ENCODE measurements at regions not wholly inside any gene's neighbourhood (a gene's known extent, or its start where the extent isn't known, plus 50 kb on each side); places are given as distances from the start of the nearest gene placed in this dataset.
A peak's percentile ranks its signal among the peaks of the same experiment; 100 is the strongest.

- DNase-seq (ENCODE audit: extremely low spot score, unreplicated experiment), result no peak
Measured at GRCh38 chr4:130393231-130393630, 1297.3 kb downstream of the C4orf33 start.

GRCh38 chr4:130393642-130394041 is 1297.7 kb downstream of the C4orf33 start:
- Mint-ChIP-seq H3K36me3 (ENCODE audit: unreplicated experiment) (no peaks in the 10 kb centered on the region), H3K9me3 (ENCODE audit: unreplicated experiment) (no peaks in the 10 kb centered on the region), H3K4me3 (ENCODE audit: unreplicated experiment) (no peak overlapping the region), H3K4me1 (ENCODE audit: unreplicated experiment) (peaks cover 33% of the 10 kb centered on the region), H3K27me3 (ENCODE audit: unreplicated experiment) (no peaks in the 10 kb centered on the region), H3K27ac (ENCODE audit: unreplicated experiment) (no peak overlapping the region)
- no peak for TF ChIP-seq CTCF (IDR thresholded peaks at IDR 0.05)
- DNase-seq (ENCODE audit: extremely low spot score, unreplicated experiment), result no peak

More at GRCh38 chr4:130393231-130393630, 1297.3 kb downstream of the C4orf33 start:
- Mint-ChIP-seq H3K9me3 (ENCODE audit: unreplicated experiment) (no peaks in the 10 kb centered on the region), H3K27ac (ENCODE audit: unreplicated experiment) (no peak overlapping the region), H3K36me3 (ENCODE audit: unreplicated experiment) (no peaks in the 10 kb centered on the region), H3K4me3 (ENCODE audit: unreplicated experiment) (no peak overlapping the region), H3K4me1 (ENCODE audit: unreplicated experiment) (peaks cover 33% of the 10 kb centered on the region), H3K27me3 (ENCODE audit: unreplicated experiment) (no peaks in the 10 kb centered on the region)
- no peak for TF ChIP-seq CTCF (IDR thresholded peaks at IDR 0.05)

- no peaks in the 10 kb centered on the region for H3K27me3 Mint-ChIP-seq (ENCODE audit: unreplicated experiment)
- H3K9me3 Mint-ChIP-seq (ENCODE audit: unreplicated experiment), result peaks cover 5% of the 10 kb centered on the region
- peaks cover 33% of the 10 kb centered on the region for H3K4me1 Mint-ChIP-seq (ENCODE audit: unreplicated experiment)
- no peak for DNase-seq (ENCODE audit: extremely low spot score, unreplicated experiment)
- no peak for TF ChIP-seq CTCF (IDR thresholded peaks at IDR 0.05)
- peak overlapping the region; percentile 60 for H3K27ac Mint-ChIP-seq (ENCODE audit: unreplicated experiment)
- no peaks in the 10 kb centered on the region for H3K36me3 Mint-ChIP-seq (ENCODE audit: unreplicated experiment)
- no peak overlapping the region for H3K4me3 Mint-ChIP-seq (ENCODE audit: unreplicated experiment)
Measured at GRCh38 chr4:130395871-130396270, 1299.9 kb downstream of the C4orf33 start.

GRCh38 chr4:130403221-130403620 is 1307.3 kb downstream of the C4orf33 start:
- H3K4me1 Mint-ChIP-seq (ENCODE audit: unreplicated experiment), result no peaks in the 10 kb centered on the region
- peaks cover 5% of the 10 kb centered on the region for H3K9me3 Mint-ChIP-seq (ENCODE audit: unreplicated experiment)
- no peak for DNase-seq (ENCODE audit: extremely low spot score, unreplicated experiment)
- no peaks in the 10 kb centered on the region for H3K27me3 Mint-ChIP-seq (ENCODE audit: unreplicated experiment)
- no peak for TF ChIP-seq CTCF (IDR thresholded peaks at IDR 0.05)
- no peak overlapping the region for H3K27ac Mint-ChIP-seq (ENCODE audit: unreplicated experiment)
- no peaks in the 10 kb centered on the region for H3K36me3 Mint-ChIP-seq (ENCODE audit: unreplicated experiment)
- no peak overlapping the region for H3K4me3 Mint-ChIP-seq (ENCODE audit: unreplicated experiment)

GRCh38 chr4:130416228-130416627 is 1320.3 kb downstream of the C4orf33 start:
- H3K27me3 Mint-ChIP-seq (ENCODE audit: unreplicated experiment), result no peaks in the 10 kb centered on the region
- peaks cover 7% of the 10 kb centered on the region for H3K9me3 Mint-ChIP-seq (ENCODE audit: unreplicated experiment)
- H3K36me3 Mint-ChIP-seq (ENCODE audit: unreplicated experiment), result no peaks in the 10 kb centered on the region
- H3K27ac Mint-ChIP-seq (ENCODE audit: unreplicated experiment), result no peak overlapping the region
- no peak for DNase-seq (ENCODE audit: extremely low spot score, unreplicated experiment)
- TF ChIP-seq CTCF (IDR thresholded peaks at IDR 0.05), result no peak
- H3K4me1 Mint-ChIP-seq (ENCODE audit: unreplicated experiment), result peaks cover 6% of the 10 kb centered on the region
- H3K4me3 Mint-ChIP-seq (ENCODE audit: unreplicated experiment), result no peak overlapping the region
